ENCODE measurements at regions not wholly inside any gene's neighbourhood (a gene's known extent, or its start where the extent isn't known, plus 50 kb on each side); places are given as distances from the start of the nearest gene placed in this dataset.

DNA sequence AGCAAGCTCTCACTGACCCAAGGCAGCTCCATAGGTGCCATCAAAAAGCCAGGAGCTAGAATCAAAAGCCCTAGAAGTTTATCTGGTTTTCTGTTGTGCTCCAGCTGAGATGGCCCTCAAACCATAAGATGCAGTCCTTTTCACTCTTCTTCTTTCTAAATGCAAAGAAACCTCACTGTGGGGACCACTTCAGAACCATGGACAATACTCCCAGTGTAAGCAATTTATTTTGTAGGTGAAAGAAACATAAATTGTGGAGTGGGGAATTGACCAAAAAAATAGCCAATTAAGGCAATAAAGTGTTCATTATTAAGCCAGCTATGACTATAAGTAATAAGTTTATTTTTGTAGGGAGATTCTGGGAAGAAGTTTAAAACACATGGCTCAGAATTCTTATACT, 1399.9 kb downstream of the PLA2G4A start:
- Histone ChIP-seq H3K4me3 (ENCODE audit: low read length) (no peak overlapping the region), H3K9ac (ENCODE audit: low read length) (no peak overlapping the region), H3K27ac (ENCODE audit: low read depth, low read length) (no peak overlapping the region)

GRCh38 chr1:188237573-188238348, 1409.0 kb downstream of the PLA2G4A start:
- no peak overlapping the region for H3K9ac ChIP-seq (ENCODE audit: low read length)
- no peaks in the 10 kb centered on the region for H3K4me1 ChIP-seq (ENCODE audit: control insufficient read depth, insufficient read depth, low read length)
- no peaks in the 10 kb centered on the region for H3K36me3 ChIP-seq (ENCODE audit: control insufficient read depth, insufficient read depth, low read length)
- no peak overlapping the region for H3K4me3 ChIP-seq (ENCODE audit: low read length)
- H3K27me3 ChIP-seq (ENCODE audit: control insufficient read depth, insufficient read depth, low read length) = no peaks in the 10 kb centered on the region
- no peak overlapping the region for H3K27ac ChIP-seq (ENCODE audit: low read depth, low read length)

More for the DNA sequence above, 1399.9 kb downstream of the PLA2G4A start:
- no peaks in the 10 kb centered on the region for H3K36me3 ChIP-seq (ENCODE audit: control insufficient read depth, insufficient read depth, low read length)
- H3K27me3 ChIP-seq (ENCODE audit: control insufficient read depth, insufficient read depth, low read length) = no peaks in the 10 kb centered on the region
- no peaks in the 10 kb centered on the region for H3K4me1 ChIP-seq (ENCODE audit: control insufficient read depth, insufficient read depth, low read length)

GRCh38 chr1:188240772-188241406, 1412.1 kb downstream of the PLA2G4A start:
- Histone ChIP-seq H3K36me3 (ENCODE audit: control insufficient read depth, insufficient read depth, low read length) (no peaks in the 10 kb centered on the region), H3K27me3 (ENCODE audit: control insufficient read depth, insufficient read depth, low read length) (no peaks in the 10 kb centered on the region), H3K27ac (ENCODE audit: low read depth, low read length) (no peak overlapping the region), H3K9ac (ENCODE audit: low read length) (no peak overlapping the region), H3K4me3 (ENCODE audit: low read length) (no peak overlapping the region), H3K4me1 (ENCODE audit: control insufficient read depth, insufficient read depth, low read length) (no peaks in the 10 kb centered on the region)

GRCh38 chr1:188241629-188242028, 1412.9 kb downstream of the PLA2G4A start:
- H3K27ac ChIP-seq (ENCODE audit: low read depth, low read length) = no peak overlapping the region
- H3K4me1 ChIP-seq (ENCODE audit: control insufficient read depth, insufficient read depth, low read length) = no peaks in the 10 kb centered on the region
- no peaks in the 10 kb centered on the region for H3K27me3 ChIP-seq (ENCODE audit: control insufficient read depth, insufficient read depth, low read length)
- no peaks in the 10 kb centered on the region for H3K36me3 ChIP-seq (ENCODE audit: control insufficient read depth, insufficient read depth, low read length)
- H3K9ac ChIP-seq (ENCODE audit: low read length) = no peak overlapping the region
- no peak overlapping the region for H3K4me3 ChIP-seq (ENCODE audit: low read length)

GRCh38 chr1:188243456-188243855, 1414.7 kb downstream of the PLA2G4A start:
- Histone ChIP-seq H3K9ac (ENCODE audit: low read length) (no peak overlapping the region), H3K27me3 (ENCODE audit: control insufficient read depth, insufficient read depth, low read length) (no peaks in the 10 kb centered on the region), H3K4me1 (ENCODE audit: control insufficient read depth, insufficient read depth, low read length) (no peaks in the 10 kb centered on the region), H3K27ac (ENCODE audit: low read depth, low read length) (no peak overlapping the region), H3K36me3 (ENCODE audit: control insufficient read depth, insufficient read depth, low read length) (no peaks in the 10 kb centered on the region), H3K4me3 (ENCODE audit: low read length) (no peak overlapping the region)

GRCh38 chr1:188244681-188245080, 1415.9 kb downstream of the PLA2G4A start:
- Histone ChIP-seq H3K4me1 (ENCODE audit: control insufficient read depth, insufficient read depth, low read length) (no peaks in the 10 kb centered on the region), H3K27me3 (ENCODE audit: control insufficient read depth, insufficient read depth, low read length) (no peaks in the 10 kb centered on the region), H3K9ac (ENCODE audit: low read length) (no peak overlapping the region), H3K36me3 (ENCODE audit: control insufficient read depth, insufficient read depth, low read length) (no peaks in the 10 kb centered on the region), H3K4me3 (ENCODE audit: low read length) (no peak overlapping the region), H3K27ac (ENCODE audit: low read depth, low read length) (no peak overlapping the region)

DNA sequence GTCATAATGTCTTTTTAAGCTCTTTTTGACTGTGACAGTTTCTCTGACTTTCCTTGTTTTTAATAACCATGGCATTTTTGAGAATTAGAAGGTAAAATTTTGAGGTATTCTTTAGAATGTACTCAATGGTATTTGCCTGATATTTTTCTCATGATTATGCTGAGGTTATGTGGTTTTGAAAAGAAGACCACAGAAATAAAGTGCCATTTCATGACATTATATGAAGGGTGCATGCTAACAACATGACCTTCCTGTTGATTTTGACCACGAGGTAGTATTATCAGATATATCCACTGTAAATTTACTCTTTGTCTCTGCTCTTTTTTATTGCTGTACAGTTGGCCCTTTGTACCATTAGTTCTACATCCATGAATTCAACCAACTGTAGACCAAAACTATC, 1418.5 kb downstream of the PLA2G4A start:
- Histone ChIP-seq H3K9ac (ENCODE audit: low read length) (no peak overlapping the region), H3K27me3 (ENCODE audit: control insufficient read depth, insufficient read depth, low read length) (no peaks in the 10 kb centered on the region), H3K27ac (ENCODE audit: low read depth, low read length) (no peak overlapping the region), H3K4me1 (ENCODE audit: control insufficient read depth, insufficient read depth, low read length) (no peaks in the 10 kb centered on the region), H3K4me3 (ENCODE audit: low read length) (no peak overlapping the region), H3K36me3 (ENCODE audit: control insufficient read depth, insufficient read depth, low read length) (no peaks in the 10 kb centered on the region)

DNA sequence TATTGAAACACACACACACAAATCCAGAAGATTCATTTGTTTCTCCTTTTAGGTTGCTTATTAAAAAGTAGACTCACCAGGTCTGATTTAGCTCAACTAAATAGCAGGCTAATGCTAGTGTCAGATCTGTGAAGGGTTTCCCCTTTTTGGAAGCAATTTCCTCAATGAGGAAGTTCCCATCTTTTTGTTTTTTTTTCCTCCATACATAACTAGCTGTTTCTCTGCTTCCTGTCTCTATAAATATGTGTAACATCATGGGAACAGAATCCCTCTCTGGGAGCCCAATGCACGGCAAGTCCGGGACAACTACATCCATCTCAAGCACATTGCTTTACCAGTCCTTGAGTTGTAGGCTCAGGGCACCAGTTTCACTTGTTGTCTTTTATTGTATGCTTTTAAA, 1421.1 kb downstream of the PLA2G4A start:
- Histone ChIP-seq H3K4me1 (ENCODE audit: control insufficient read depth, insufficient read depth, low read length) (no peaks in the 10 kb centered on the region), H3K9ac (ENCODE audit: low read length) (no peak overlapping the region), H3K36me3 (ENCODE audit: control insufficient read depth, insufficient read depth, low read length) (no peaks in the 10 kb centered on the region), H3K27me3 (ENCODE audit: control insufficient read depth, insufficient read depth, low read length) (no peaks in the 10 kb centered on the region), H3K27ac (ENCODE audit: low read depth, low read length) (no peak overlapping the region), H3K4me3 (ENCODE audit: low read length) (no peak overlapping the region)

- Histone ChIP-seq H3K9ac (ENCODE audit: low read length) (no peak overlapping the region), H3K27me3 (ENCODE audit: control insufficient read depth, insufficient read depth, low read length) (no peaks in the 10 kb centered on the region), H3K36me3 (ENCODE audit: control insufficient read depth, insufficient read depth, low read length) (no peaks in the 10 kb centered on the region), H3K27ac (ENCODE audit: low read depth, low read length) (no peak overlapping the region), H3K4me1 (ENCODE audit: control insufficient read depth, insufficient read depth, low read length) (no peaks in the 10 kb centered on the region), H3K4me3 (ENCODE audit: low read length) (no peak overlapping the region)
Observed at GRCh38 chr1:188251036-188251435, 1422.3 kb downstream of the PLA2G4A start.

- Histone ChIP-seq H3K27me3 (ENCODE audit: control insufficient read depth, insufficient read depth, low read length) (no peaks in the 10 kb centered on the region), H3K9ac (ENCODE audit: low read length) (no peak overlapping the region), H3K4me3 (ENCODE audit: low read length) (no peak overlapping the region), H3K4me1 (ENCODE audit: control insufficient read depth, insufficient read depth, low read length) (no peaks in the 10 kb centered on the region), H3K27ac (ENCODE audit: low read depth, low read length) (no peak overlapping the region), H3K36me3 (ENCODE audit: control insufficient read depth, insufficient read depth, low read length) (no peaks in the 10 kb centered on the region)
Observed at GRCh38 chr1:188261849-188262248, 1433.1 kb downstream of the PLA2G4A start.

GRCh38 chr1:188269956-188270355, 1441.2 kb downstream of the PLA2G4A start:
- H3K36me3 ChIP-seq (ENCODE audit: control insufficient read depth, insufficient read depth, low read length) = no peaks in the 10 kb centered on the region
- H3K4me3 ChIP-seq (ENCODE audit: low read length) = no peak overlapping the region
- H3K27ac ChIP-seq (ENCODE audit: low read depth, low read length) = no peak overlapping the region
- no peaks in the 10 kb centered on the region for H3K27me3 ChIP-seq (ENCODE audit: control insufficient read depth, insufficient read depth, low read length)
- H3K9ac ChIP-seq (ENCODE audit: low read length) = no peak overlapping the region
- no peaks in the 10 kb centered on the region for H3K4me1 ChIP-seq (ENCODE audit: control insufficient read depth, insufficient read depth, low read length)

DNA sequence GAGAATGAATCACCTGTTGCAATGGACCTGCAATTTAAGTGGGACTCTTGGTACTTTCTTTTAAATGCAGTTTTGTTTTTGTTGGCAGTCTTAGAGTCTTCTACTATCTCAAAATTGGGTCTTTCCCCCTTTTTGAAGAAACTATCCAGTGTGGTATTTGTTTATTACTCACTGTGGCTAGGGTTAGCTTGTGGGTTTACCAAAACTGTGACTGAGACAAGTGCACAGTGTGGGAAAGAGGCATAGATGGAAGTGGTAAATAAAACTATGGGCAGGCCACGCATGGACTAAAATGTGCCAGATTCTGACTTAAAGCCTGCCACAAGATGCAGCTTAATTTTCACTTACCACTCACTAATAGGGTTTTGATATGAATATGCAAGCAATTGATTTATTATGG, 1441.7 kb downstream of the PLA2G4A start:
- Histone ChIP-seq H3K36me3 (ENCODE audit: control insufficient read depth, insufficient read depth, low read length) (no peaks in the 10 kb centered on the region), H3K27ac (ENCODE audit: low read depth, low read length) (no peak overlapping the region), H3K9ac (ENCODE audit: low read length) (no peak overlapping the region), H3K4me3 (ENCODE audit: low read length) (no peak overlapping the region), H3K4me1 (ENCODE audit: control insufficient read depth, insufficient read depth, low read length) (no peaks in the 10 kb centered on the region), H3K27me3 (ENCODE audit: control insufficient read depth, insufficient read depth, low read length) (no peaks in the 10 kb centered on the region)

DNA sequence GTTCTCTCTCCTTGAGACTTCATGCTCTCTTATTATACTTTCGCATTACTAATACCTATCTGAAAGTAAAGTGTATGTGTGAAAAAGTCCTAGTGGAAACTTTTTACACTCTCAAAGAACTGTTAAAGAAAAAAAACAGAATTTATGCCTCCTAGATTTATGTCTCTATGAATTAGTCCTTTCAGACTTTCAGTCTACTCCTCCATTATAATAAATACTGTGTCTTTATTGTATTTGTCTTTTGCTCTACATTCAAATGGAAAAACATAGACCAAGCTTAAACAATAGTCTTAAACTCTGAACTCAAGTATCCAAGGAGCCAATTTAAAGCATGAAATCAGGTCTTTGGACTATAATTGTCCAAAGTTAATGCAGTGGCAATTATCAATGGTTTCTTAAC, 1449.0 kb downstream of the PLA2G4A start:
- no peaks in the 10 kb centered on the region for H3K4me1 ChIP-seq (ENCODE audit: control insufficient read depth, insufficient read depth, low read length)
- no peak overlapping the region for H3K9ac ChIP-seq (ENCODE audit: low read length)
- H3K27ac ChIP-seq (ENCODE audit: low read depth, low read length) = no peak overlapping the region
- H3K4me3 ChIP-seq (ENCODE audit: low read length) = no peak overlapping the region
- no peaks in the 10 kb centered on the region for H3K36me3 ChIP-seq (ENCODE audit: control insufficient read depth, insufficient read depth, low read length)
- H3K27me3 ChIP-seq (ENCODE audit: control insufficient read depth, insufficient read depth, low read length) = no peaks in the 10 kb centered on the region
